Gastroesophageal sphincter (tissue), 4 donors: ENCODE measurements at regions not wholly inside any gene's neighbourhood (a gene's known extent, or its start where the extent isn't known, plus 50 kb on each side); places are given as distances from the start of the nearest gene placed in this dataset.

Experiments
- ATAC-seq: fragments of 150-250 bp; one replicate; pipeline ENCODE4 v1.9.1; 2016; ENCODE audit warnings: mild to moderate bottlenecking, moderate library complexity
- H3K27ac ChIP-seq, 4 donors: fragments of 200-600 bp; sonication (generic) in 3 of 4; 1 replicate in 3 of 4; 2 replicates in 1 of 4; pipeline ENCODE4 v1.5.1; 2016 to 2019
- H3K27me3 ChIP-seq: fragments of 200-600 bp; sonication (generic); one replicate; pipeline ENCODE4 v1.5.1; 2019
- H3K36me3 ChIP-seq, 2 donors: fragments of 200-600 bp; sonication (generic); one replicate each; pipeline ENCODE4 v1.5.1; 2019; ENCODE audit warnings: control low read depth in 1 of 2
- H3K4me1 ChIP-seq, 3 donors: fragments of 200-600 bp; sonication (generic); 1 replicate in 2 of 3; 2 replicates in 1 of 3; pipeline ENCODE4 v1.5.1; 2016 to 2019; ENCODE audit warnings: control low read depth in 2 of 3
- H3K4me3 ChIP-seq, 2 donors: fragments of 200-600 bp; sonication (generic); one replicate each; pipeline ENCODE4 v1.5.1; 2019; ENCODE audit warnings: mild to moderate bottlenecking in 1 of 2, moderate library complexity in 1 of 2
- H3K9me3 ChIP-seq, 3 donors: fragments of 200-600 bp; sonication (generic); one replicate each; pipeline ENCODE4 v1.5.1; 2017 to 2019; ENCODE audit warnings: control low read depth in 2 of 3
- EP300 ChIP-seq: sonication (generic); formaldehyde crosslinking; IDR thresholded peaks from one replicate; pipeline ENCODE4 v1.6.1; 2017; ENCODE audit warnings: antibody characterized with exemption, mild to moderate bottlenecking
- POLR2A ChIP-seq, 2 donors: fragments of 450-650 bp; IDR thresholded peaks; one replicate each; pipeline ENCODE4 v1.6.1; 2017; ENCODE audit warnings: antibody characterized with exemption in 2 of 2, mild to moderate bottlenecking in 2 of 2, moderate library complexity in 1 of 2
- POLR2AphosphoS5 ChIP-seq: sonication (generic); formaldehyde crosslinking; IDR thresholded peaks from one replicate; pipeline ENCODE4 v1.6.1; 2017; ENCODE audit warnings: antibody characterized with exemption
- WGBS, 2 donors: methylation state at CpG; one replicate each; pipeline ENCODE4 v1.1.5; 2018; ENCODE audit warnings: low coverage in 1 of 2; 5-methylcytosine and 5-hydroxymethylcytosine counted together
- TF ChIP-seq, protein P1 (sequence below), 4 experiments: fragments of 200-600 bp in 2 of 4; fragments of 450-650 bp in 2 of 4; sonication (generic) in 1 of 4; IDR thresholded peaks; one replicate each; pipeline ENCODE4 v1.5.1; 2017 to 2019; ENCODE audit warnings: antibody characterized with exemption in 4 of 4, mild to moderate bottlenecking in 2 of 4, moderate library complexity in 2 of 4

DNA sequence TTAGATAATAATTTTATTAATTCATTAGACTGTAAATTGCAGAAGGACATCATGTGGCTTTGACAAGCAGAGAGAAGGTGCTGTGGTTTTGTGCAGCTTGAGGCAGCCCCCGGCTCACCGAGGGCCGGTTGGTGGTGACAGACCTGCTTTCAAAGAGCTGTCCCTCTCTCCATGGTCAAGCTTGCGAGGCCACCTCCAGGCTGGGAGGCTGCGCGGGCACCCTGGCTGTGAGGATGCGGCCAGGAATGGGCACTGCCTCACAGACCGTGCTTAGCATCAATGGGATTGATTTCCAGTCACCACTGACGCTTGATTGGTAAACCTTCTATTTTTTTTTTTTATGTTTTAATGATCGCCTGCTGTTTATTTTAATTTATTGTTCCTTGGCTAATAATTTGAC lies 690.9 kb downstream of the GALR1 start:
- TF ChIP-seq, protein P1, sequence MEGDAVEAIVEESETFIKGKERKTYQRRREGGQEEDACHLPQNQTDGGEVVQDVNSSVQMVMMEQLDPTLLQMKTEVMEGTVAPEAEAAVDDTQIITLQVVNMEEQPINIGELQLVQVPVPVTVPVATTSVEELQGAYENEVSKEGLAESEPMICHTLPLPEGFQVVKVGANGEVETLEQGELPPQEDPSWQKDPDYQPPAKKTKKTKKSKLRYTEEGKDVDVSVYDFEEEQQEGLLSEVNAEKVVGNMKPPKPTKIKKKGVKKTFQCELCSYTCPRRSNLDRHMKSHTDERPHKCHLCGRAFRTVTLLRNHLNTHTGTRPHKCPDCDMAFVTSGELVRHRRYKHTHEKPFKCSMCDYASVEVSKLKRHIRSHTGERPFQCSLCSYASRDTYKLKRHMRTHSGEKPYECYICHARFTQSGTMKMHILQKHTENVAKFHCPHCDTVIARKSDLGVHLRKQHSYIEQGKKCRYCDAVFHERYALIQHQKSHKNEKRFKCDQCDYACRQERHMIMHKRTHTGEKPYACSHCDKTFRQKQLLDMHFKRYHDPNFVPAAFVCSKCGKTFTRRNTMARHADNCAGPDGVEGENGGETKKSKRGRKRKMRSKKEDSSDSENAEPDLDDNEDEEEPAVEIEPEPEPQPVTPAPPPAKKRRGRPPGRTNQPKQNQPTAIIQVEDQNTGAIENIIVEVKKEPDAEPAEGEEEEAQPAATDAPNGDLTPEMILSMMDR (IDR thresholded peaks at IDR 0.05): no peak
- TF ChIP-seq POLR2AphosphoS5: no peak
- no peak for TF ChIP-seq EP300
- TF ChIP-seq POLR2A (IDR thresholded peaks at IDR 0.05): no peak

DNA sequence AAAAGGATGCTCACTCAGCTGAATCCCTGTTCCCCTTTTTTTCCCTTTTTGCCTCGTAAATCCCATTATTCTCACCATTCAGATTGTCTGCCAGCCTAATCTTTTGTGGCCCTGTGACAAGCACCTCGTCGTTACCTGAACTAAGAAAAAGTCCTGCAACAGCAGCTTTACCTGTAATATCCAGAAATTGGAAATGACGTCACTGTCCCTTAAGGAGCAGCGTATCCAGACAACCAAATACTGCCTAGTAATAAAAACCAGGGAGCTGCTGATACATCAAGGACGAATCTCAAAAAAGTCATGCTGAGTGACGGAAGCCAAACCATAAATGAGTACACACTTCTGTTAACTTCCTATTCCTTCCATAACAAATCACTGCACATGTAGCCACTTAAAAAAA lies 694.9 kb downstream of the GALR1 start:
- H3K36me3 ChIP-seq: no peaks in the 10 kb centered on the region
- peaks cover 8% of the 10 kb centered on the region for H3K27me3 ChIP-seq
- H3K4me3 ChIP-seq: no peak overlapping the region
- no peak for ATAC-seq
- H3K9me3 ChIP-seq: no peaks in the 10 kb centered on the region
- WGBS, 2 donors: 64 to 88% methylated on average over 3 to 6 of the region's 7 CpGs
- H3K27ac ChIP-seq: no peak overlapping the region
- no peaks in the 10 kb centered on the region for H3K4me1 ChIP-seq
- TF ChIP-seq POLR2A (IDR thresholded peaks at IDR 0.05) (no peak), POLR2AphosphoS5 (no peak), EP300 (no peak)
- TF ChIP-seq, protein P1 (IDR thresholded peaks at IDR 0.05): no peak

More for the DNA sequence above, 690.9 kb downstream of the GALR1 start:
- H3K9me3 ChIP-seq: no peaks in the 10 kb centered on the region
- no peaks in the 10 kb centered on the region for H3K4me1 ChIP-seq
- H3K27ac ChIP-seq: no peak overlapping the region
- no peaks in the 10 kb centered on the region for H3K36me3 ChIP-seq
- ATAC-seq: no peak
- peaks cover 8% of the 10 kb centered on the region for H3K27me3 ChIP-seq
- WGBS, 2 donors: 74 to 79% methylated on average over 3 to 10 of the region's 10 CpGs
- H3K4me3 ChIP-seq: no peak overlapping the region

DNA sequence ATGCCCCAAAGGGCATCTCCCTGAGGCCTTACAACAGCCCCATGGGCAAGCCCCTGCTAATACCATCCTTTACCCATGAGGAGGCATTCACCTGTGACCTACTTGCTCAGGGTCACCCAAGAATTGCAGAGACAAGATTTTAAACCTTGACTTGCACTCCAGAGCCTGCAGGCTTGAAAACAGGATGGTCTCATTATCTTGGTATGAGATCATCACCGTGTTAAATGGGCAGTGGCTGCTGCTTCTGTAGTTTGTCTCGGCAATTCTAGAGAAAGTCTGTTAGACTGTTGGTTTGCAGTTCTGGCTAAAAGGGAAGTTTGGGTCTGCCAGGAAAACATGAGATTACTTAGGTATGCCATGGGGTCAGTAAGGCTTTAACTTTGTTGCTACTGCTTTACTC lies 698.9 kb downstream of the GALR1 start:
- WGBS, 2 donors: 20 to 40% methylated on average over 1 of the region's 2 CpGs

DNA sequence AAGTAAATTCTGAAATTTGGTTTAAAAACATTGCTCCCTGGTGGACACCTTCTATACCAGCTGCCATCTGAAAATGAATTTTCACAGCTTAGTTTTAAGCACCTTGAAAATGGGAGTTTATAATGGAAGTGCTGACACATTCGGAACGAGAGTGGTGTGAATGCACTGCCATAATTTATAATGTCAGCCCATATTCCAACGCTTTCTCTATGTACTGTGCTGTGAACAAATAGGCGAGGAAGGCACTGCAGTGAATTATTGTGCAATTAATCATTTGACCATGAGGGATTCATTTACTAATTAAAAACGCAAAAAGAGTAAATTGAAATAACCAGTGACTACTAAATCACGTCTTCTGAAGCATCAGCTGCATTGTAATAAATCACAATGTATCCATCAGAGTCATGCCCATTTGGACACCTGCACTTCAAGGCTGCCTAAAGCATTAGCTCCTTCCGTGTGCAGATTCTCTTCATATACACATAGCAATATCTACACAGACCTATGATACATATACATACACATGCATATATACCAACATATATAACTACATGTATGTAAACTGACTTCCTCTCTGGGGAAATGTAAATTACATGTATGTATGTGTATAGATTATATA lies 699.8 kb downstream of the GALR1 start:
- Histone ChIP-seq H3K9me3 (peaks cover 0 to 7% (median 0%) of the 10 kb centered on the region in 3 donors), H3K27ac (no peak overlapping the region), H3K4me3 (no peak overlapping the region), H3K36me3 (no peaks in the 10 kb centered on the region), H3K4me1 (no peaks in the 10 kb centered on the region), H3K27me3 (no peaks in the 10 kb centered on the region)
- ATAC-seq: no peak
- 57 to 70% methylated on average over 6 to 7 of the region's 7 CpGs for WGBS, 2 donors
- TF ChIP-seq EP300: no peak

More for the DNA sequence above, 698.9 kb downstream of the GALR1 start:
- TF ChIP-seq EP300 (no peak), POLR2A (IDR thresholded peaks at IDR 0.05) (no peak), POLR2AphosphoS5 (no peak)
- TF ChIP-seq, protein P1 (IDR thresholded peaks at IDR 0.05): no peak
- Histone ChIP-seq H3K4me3 (no peak overlapping the region), H3K36me3 (no peaks in the 10 kb centered on the region), H3K27ac (no peak overlapping the region), H3K27me3 (no peaks in the 10 kb centered on the region), H3K9me3 (peaks cover 0 to 7% (median 0%) of the 10 kb centered on the region in 3 donors), H3K4me1 (no peaks in the 10 kb centered on the region)
- no peak for ATAC-seq

DNA sequence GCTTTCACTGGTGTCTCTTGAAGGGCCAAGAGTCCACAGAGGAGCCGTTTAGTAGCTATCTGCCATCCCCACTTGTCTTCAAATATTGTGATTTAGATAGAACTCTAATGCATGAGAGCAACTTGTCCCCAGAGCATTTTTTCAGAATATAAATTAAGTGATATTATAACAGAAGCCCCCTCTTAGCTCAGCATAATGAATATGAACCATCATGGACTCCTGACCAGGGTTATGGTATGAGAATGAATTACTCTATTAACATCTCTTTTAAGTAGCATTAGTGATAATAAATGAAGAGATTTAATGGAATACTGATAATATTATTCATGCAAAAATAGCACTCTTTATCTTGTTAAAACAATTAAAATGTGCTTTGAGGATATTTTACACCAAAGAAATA lies 709.6 kb downstream of the GALR1 start:
- WGBS, 2 donors: 62 to 83% methylated on average over 1 of the region's 1 CpG
- Histone ChIP-seq H3K36me3 (no peaks in the 10 kb centered on the region), H3K27ac (no peak overlapping the region), H3K4me1 (no peaks in the 10 kb centered on the region), H3K9me3 (no peaks in the 10 kb centered on the region), H3K4me3 (no peak overlapping the region), H3K27me3 (peaks cover 4% of the 10 kb centered on the region)
- TF ChIP-seq EP300 (no peak), POLR2A (IDR thresholded peaks at IDR 0.05) (no peak), POLR2AphosphoS5 (no peak)
- TF ChIP-seq, protein P1 (IDR thresholded peaks at IDR 0.05): no peak
- ATAC-seq: no peak
